Testis (tissue), 2 donors: ENCODE measurements at regions not wholly inside any gene's neighbourhood (a gene's known extent, or its start where the extent isn't known, plus 50 kb on each side); places are given as distances from the start of the nearest gene placed in this dataset.

Source experiments
- POLR2A ChIP-seq: fragments of 450-650 bp; IDR thresholded peaks from one replicate; pipeline ENCODE4 v1.6.1; 2017; ENCODE audit warnings: antibody characterized with exemption, mild to moderate bottlenecking, moderate library complexity
- TF ChIP-seq, protein P1 (sequence below), 3 experiments: fragments of 450-650 bp in 2 of 3; fragments of 200-600 bp in 1 of 3; sonication (generic) in 1 of 3; IDR thresholded peaks; one replicate each; pipeline ENCODE4 v1.5.1; 2016 to 2019; ENCODE audit warnings: antibody characterized with exemption in 3 of 3, mild to moderate bottlenecking in 2 of 3, moderate library complexity in 1 of 3

GRCh38 chr5:174667526-174667925 is 56.9 kb upstream of the MSX2 start:
- TF ChIP-seq, protein P1, sequence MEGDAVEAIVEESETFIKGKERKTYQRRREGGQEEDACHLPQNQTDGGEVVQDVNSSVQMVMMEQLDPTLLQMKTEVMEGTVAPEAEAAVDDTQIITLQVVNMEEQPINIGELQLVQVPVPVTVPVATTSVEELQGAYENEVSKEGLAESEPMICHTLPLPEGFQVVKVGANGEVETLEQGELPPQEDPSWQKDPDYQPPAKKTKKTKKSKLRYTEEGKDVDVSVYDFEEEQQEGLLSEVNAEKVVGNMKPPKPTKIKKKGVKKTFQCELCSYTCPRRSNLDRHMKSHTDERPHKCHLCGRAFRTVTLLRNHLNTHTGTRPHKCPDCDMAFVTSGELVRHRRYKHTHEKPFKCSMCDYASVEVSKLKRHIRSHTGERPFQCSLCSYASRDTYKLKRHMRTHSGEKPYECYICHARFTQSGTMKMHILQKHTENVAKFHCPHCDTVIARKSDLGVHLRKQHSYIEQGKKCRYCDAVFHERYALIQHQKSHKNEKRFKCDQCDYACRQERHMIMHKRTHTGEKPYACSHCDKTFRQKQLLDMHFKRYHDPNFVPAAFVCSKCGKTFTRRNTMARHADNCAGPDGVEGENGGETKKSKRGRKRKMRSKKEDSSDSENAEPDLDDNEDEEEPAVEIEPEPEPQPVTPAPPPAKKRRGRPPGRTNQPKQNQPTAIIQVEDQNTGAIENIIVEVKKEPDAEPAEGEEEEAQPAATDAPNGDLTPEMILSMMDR (IDR thresholded peaks at IDR 0.05): no peak
- TF ChIP-seq POLR2A: no peak
